MM.1S (cell line): ENCODE measurements at regions not wholly inside any gene's neighbourhood (a gene's known extent, or its start where the extent isn't known, plus 50 kb on each side); places are given as distances from the start of the nearest gene placed in this dataset.

Experiments used
- DNase-seq: peaks from one replicate; pipeline ENCODE4 v3.0.0-alpha.2; 2015
- H2AFZ ChIP-seq: fragments of 300-600 bp; sonication (generic); 2 replicates; pipeline ENCODE4 v1.6.0; 2016; ENCODE audit warnings: antibody characterized with exemption, low read length
- H3F3A ChIP-seq: fragments of 300-600 bp; sonication (generic); 2 replicates; pipeline ENCODE4 v1.6.1; 2016; ENCODE audit warnings: mild to moderate bottlenecking, antibody characterized with exemption, low read length, moderate library complexity, mixed read lengths; ENCODE audit not compliant: insufficient read depth
- H3K27ac ChIP-seq: fragments of 300-600 bp; sonication (generic); 2 replicates; pipeline ENCODE4 v1.5.1; 2016; ENCODE audit warnings: mild to moderate bottlenecking, low read length
- H3K27me3 ChIP-seq: fragments of 300-600 bp; sonication (generic); replicated peaks from 2 replicates; pipeline ENCODE4 v1.6.0; 2016; ENCODE audit warnings: low read length; ENCODE audit not compliant: insufficient read depth
- H3K36me3 ChIP-seq: fragments of 300-600 bp; sonication (generic); replicated peaks from 2 replicates; pipeline ENCODE4 v1.6.1; 2016; ENCODE audit warnings: mild to moderate bottlenecking, low read length, mixed read lengths; ENCODE audit not compliant: insufficient read depth
- H3K4me1 ChIP-seq: fragments of 300-600 bp; sonication (generic); 2 replicates; pipeline ENCODE4 v1.6.1; 2016; ENCODE audit warnings: low read length, mixed read lengths
- H3K4me2 ChIP-seq: fragments of 300-600 bp; sonication (generic); 2 replicates; pipeline ENCODE4 v1.6.0; 2016; ENCODE audit warnings: low read depth, low read length
- H3K4me3 ChIP-seq: fragments of 300-600 bp; sonication (generic); 2 replicates; pipeline ENCODE4 v1.5.1; 2016; ENCODE audit warnings: low read length, mixed read lengths
- H3K79me2 ChIP-seq: fragments of 300-600 bp; sonication (generic); 2 replicates; pipeline ENCODE4 v1.6.1; 2016; ENCODE audit warnings: mixed run types, low read length, mixed read lengths
- H3K9ac ChIP-seq: fragments of 300-600 bp; sonication (generic); 2 replicates; pipeline ENCODE4 v1.6.1; 2016; ENCODE audit warnings: low read length, mixed read lengths
- H3K9me2 ChIP-seq: fragments of 300-600 bp; sonication (generic); replicated peaks from 2 replicates; pipeline ENCODE4 v1.6.1; 2016; ENCODE audit warnings: mild to moderate bottlenecking, low read length, mixed read lengths; ENCODE audit not compliant: insufficient read depth
- H3K9me3 ChIP-seq: fragments of 300-600 bp; sonication (generic); replicated peaks from 2 replicates; pipeline ENCODE4 v1.6.1; 2016; ENCODE audit warnings: mild to moderate bottlenecking, low read length, mixed read lengths; ENCODE audit not compliant: insufficient read depth
- H4K20me1 ChIP-seq: fragments of 300-600 bp; sonication (generic); 2 replicates; pipeline ENCODE4 v1.6.1; 2016; ENCODE audit warnings: mild to moderate bottlenecking, low read length, moderate library complexity, mixed read lengths; ENCODE audit not compliant: insufficient read depth
- CTCF ChIP-seq: fragments of 300-600 bp; sonication (generic); IDR thresholded peaks from 2 replicates; pipeline ENCODE4 v1.5.1; 2016; ENCODE audit warnings: antibody characterized with exemption, low read length, mixed read lengths
- EZH2 ChIP-seq: fragments of 300-600 bp; sonication (generic); optimal IDR thresholded peaks from 2 replicates; pipeline ENCODE3; 2017; ENCODE audit warnings: low read depth, mild to moderate bottlenecking, antibody characterized with exemption, low read length, mixed read lengths
- EZH2phosphoT487 ChIP-seq: fragments of 300-600 bp; sonication (generic); IDR thresholded peaks from 2 replicates; pipeline ENCODE4 v1.6.1; 2018; ENCODE audit warnings: antibody characterized with exemption, low read length

- H3K27ac ChIP-seq, result no peak overlapping the region
- H3K79me2 ChIP-seq, result no peaks in the 10 kb centered on the region
- H3K9me3 ChIP-seq, result no peaks in the 10 kb centered on the region
- H3K27me3 ChIP-seq, result no peaks in the 10 kb centered on the region
- no peaks in the 10 kb centered on the region for H3K9me2 ChIP-seq
- no peaks in the 10 kb centered on the region for H3K36me3 ChIP-seq
- no peak overlapping the region for H3K4me3 ChIP-seq
- no peaks in the 10 kb centered on the region for H3F3A ChIP-seq
- no peak for TF ChIP-seq EZH2phosphoT487
- no peak for TF ChIP-seq EZH2
- no peak for TF ChIP-seq CTCF
- DNase-seq, result no peak
- H3K9ac ChIP-seq, result no peak overlapping the region
- H3K4me1 ChIP-seq, result no peaks in the 10 kb centered on the region
- H3K4me2 ChIP-seq, result no peak overlapping the region
- no peaks in the 10 kb centered on the region for H4K20me1 ChIP-seq
- no peak overlapping the region for H2AFZ ChIP-seq
Measured at GRCh38 chr3:147921051-147921450, 511.9 kb downstream of the ZIC1 start.

- no peaks in the 10 kb centered on the region for H3F3A ChIP-seq
- H3K9me3 ChIP-seq, result no peaks in the 10 kb centered on the region
- H4K20me1 ChIP-seq, result no peaks in the 10 kb centered on the region
- H3K4me2 ChIP-seq, result no peak overlapping the region
- DNase-seq, result no peak
- no peak overlapping the region for H2AFZ ChIP-seq
- no peak overlapping the region for H3K9ac ChIP-seq
- no peaks in the 10 kb centered on the region for H3K36me3 ChIP-seq
- no peaks in the 10 kb centered on the region for H3K27me3 ChIP-seq
- no peak for TF ChIP-seq EZH2
- no peak for TF ChIP-seq EZH2phosphoT487
- no peak for TF ChIP-seq CTCF
- no peak overlapping the region for H3K27ac ChIP-seq
- no peak overlapping the region for H3K4me3 ChIP-seq
- H3K9me2 ChIP-seq, result no peaks in the 10 kb centered on the region
- no peaks in the 10 kb centered on the region for H3K4me1 ChIP-seq
- H3K79me2 ChIP-seq, result no peaks in the 10 kb centered on the region
Measured at GRCh38 chr3:147924755-147925154, 515.6 kb downstream of the ZIC1 start.

- Histone ChIP-seq H3K27ac (no peak overlapping the region), H3K9me3 (no peaks in the 10 kb centered on the region), H2AFZ (no peak overlapping the region), H3K36me3 (no peaks in the 10 kb centered on the region), H3K4me2 (no peak overlapping the region), H4K20me1 (no peaks in the 10 kb centered on the region), H3K9me2 (no peaks in the 10 kb centered on the region), H3K9ac (no peak overlapping the region), H3F3A (no peaks in the 10 kb centered on the region), H3K79me2 (no peaks in the 10 kb centered on the region), H3K4me3 (no peak overlapping the region), H3K4me1 (no peaks in the 10 kb centered on the region), H3K27me3 (no peaks in the 10 kb centered on the region)
- no peak for TF ChIP-seq EZH2
- no peak for TF ChIP-seq CTCF
- no peak for TF ChIP-seq EZH2phosphoT487
- DNase-seq, result no peak
Measured at GRCh38 chr3:147925272-147925671, 516.1 kb downstream of the ZIC1 start.
